ENCODE measurements at regions not wholly inside any gene's neighbourhood (a gene's known extent, or its start where the extent isn't known, plus 50 kb on each side); places are given as distances from the start of the nearest gene placed in this dataset.
"Not testable (repeated sequence)": the region's sequence is repeated elsewhere in the genome, so short reads cannot be mapped to it uniquely, and the experiment has no call there.

- Mint-ChIP-seq H3K9me3 (peaks cover 5% of the 10 kb centered on the region), H3K4me1 (ENCODE audit: low read depth) (no peaks in the 10 kb centered on the region), H3K27me3 (ENCODE audit: low read depth) (no peaks in the 10 kb centered on the region), H3K4me3 (ENCODE audit: low read depth) (no peak overlapping the region), H3K36me3 (ENCODE audit: low read depth) (no peaks in the 10 kb centered on the region), H3K27ac (no peak overlapping the region)
- intact Hi-C loops (cut with micrococcal nuclease), result no loop called here
- DNase-seq (ENCODE audit: low spot score), result no peak
Measured at GRCh38 chr16:76837872-76838271, 353.1 kb upstream of the MON1B start.

DNA sequence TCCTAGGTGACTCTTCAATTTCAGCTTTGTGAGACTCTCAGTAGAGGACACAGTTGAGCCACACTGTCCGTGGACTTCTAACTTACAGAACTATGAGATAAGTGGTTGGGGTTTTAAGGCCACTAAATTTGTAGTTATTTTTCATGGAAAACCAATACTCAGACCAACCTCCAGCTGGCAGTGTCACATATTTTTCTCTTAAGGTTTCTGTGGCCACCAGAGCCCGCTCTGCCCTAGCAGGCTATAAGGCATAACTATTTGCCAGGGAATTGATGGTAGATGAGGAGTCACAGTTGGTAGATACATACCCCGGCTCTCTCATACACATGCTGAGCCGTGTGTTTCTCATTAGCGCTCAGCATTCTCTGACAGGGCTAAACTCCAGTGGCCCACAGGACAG, 336.8 kb upstream of the MON1B start:
- no peaks in the 10 kb centered on the region for H3K4me1 Mint-ChIP-seq (ENCODE audit: low read depth)
- intact Hi-C loops (cut with micrococcal nuclease), result no loop called here
- no peak overlapping the region for H3K4me3 Mint-ChIP-seq (ENCODE audit: low read depth)
- no peaks in the 10 kb centered on the region for H3K27me3 Mint-ChIP-seq (ENCODE audit: low read depth)
- no peak overlapping the region for H3K27ac Mint-ChIP-seq
- peaks cover 4% of the 10 kb centered on the region for H3K9me3 Mint-ChIP-seq
- DNase-seq (ENCODE audit: low spot score), result no peak
- H3K36me3 Mint-ChIP-seq (ENCODE audit: low read depth), result no peaks in the 10 kb centered on the region

- H3K9me3 Mint-ChIP-seq, result no peaks in the 10 kb centered on the region
- DNase-seq (ENCODE audit: low spot score), result no peak
- intact Hi-C loops (cut with micrococcal nuclease), result no loop called here
- no peak overlapping the region for H3K27ac Mint-ChIP-seq
- no peaks in the 10 kb centered on the region for H3K4me1 Mint-ChIP-seq (ENCODE audit: low read depth)
- H3K4me3 Mint-ChIP-seq (ENCODE audit: low read depth), result no peak overlapping the region
- no peaks in the 10 kb centered on the region for H3K36me3 Mint-ChIP-seq (ENCODE audit: low read depth)
- H3K27me3 Mint-ChIP-seq (ENCODE audit: low read depth), result no peaks in the 10 kb centered on the region
Measured at GRCh38 chr16:76856112-76856511, 334.9 kb upstream of the MON1B start.

DNA sequence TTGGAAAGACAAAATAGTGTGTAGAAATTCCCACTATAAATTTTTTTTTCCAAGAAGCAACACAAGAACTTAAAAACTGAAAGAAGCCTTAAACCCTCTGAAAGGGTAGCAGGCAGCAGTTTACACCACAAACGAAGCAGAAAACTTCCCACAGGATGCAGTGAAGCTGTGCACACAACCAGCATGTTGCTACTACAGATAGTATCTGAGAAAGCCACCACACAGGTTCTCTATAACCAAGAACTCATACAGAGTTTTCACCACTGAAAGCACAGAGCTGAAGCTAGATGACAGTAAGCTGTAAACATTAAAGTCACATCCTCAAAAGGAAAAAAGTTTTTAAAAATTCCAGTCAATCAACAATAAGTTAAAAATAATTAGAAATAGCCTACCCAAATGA, 333.6 kb upstream of the MON1B start:
- Mint-ChIP-seq H3K27ac (no peak overlapping the region), H3K36me3 (ENCODE audit: low read depth) (no peaks in the 10 kb centered on the region), H3K4me3 (ENCODE audit: low read depth) (no peak overlapping the region), H3K27me3 (ENCODE audit: low read depth) (no peaks in the 10 kb centered on the region), H3K4me1 (ENCODE audit: low read depth) (no peaks in the 10 kb centered on the region), H3K9me3 (no peaks in the 10 kb centered on the region)
- intact Hi-C loops (cut with micrococcal nuclease), result no loop called here
- DNase-seq (ENCODE audit: low spot score), result no peak

DNA sequence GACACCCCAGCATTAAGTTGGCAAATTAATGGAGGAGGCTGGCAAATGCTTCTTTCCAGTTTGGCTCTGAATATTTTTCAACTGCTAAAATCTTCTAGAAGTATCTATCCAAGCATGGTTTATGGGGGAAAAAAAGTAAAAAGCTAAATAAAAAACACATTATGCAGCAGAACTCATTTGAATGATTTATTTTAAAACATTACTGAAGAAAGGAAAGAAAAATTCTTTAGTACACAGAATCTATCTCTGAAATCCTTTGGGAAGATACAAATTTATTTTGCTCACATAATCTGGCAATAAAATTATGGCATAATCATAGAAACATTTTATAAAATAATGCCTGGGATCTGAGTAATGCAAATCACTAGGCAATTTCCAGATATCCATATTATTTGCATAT, 328.1 kb upstream of the MON1B start:
- Mint-ChIP-seq H3K36me3 (ENCODE audit: low read depth) (no peaks in the 10 kb centered on the region), H3K9me3 (no peaks in the 10 kb centered on the region), H3K4me3 (ENCODE audit: low read depth) (no peak overlapping the region), H3K27me3 (ENCODE audit: low read depth) (no peaks in the 10 kb centered on the region), H3K4me1 (ENCODE audit: low read depth) (no peaks in the 10 kb centered on the region), H3K27ac (no peak overlapping the region)
- no peak for DNase-seq (ENCODE audit: low spot score)
- intact Hi-C loops (cut with micrococcal nuclease), result no loop called here

- H3K4me3 Mint-ChIP-seq (ENCODE audit: low read depth), result no peak overlapping the region
- H3K4me1 Mint-ChIP-seq (ENCODE audit: low read depth), result no peaks in the 10 kb centered on the region
- H3K27me3 Mint-ChIP-seq (ENCODE audit: low read depth), result no peaks in the 10 kb centered on the region
- H3K9me3 Mint-ChIP-seq, result peaks cover 4% of the 10 kb centered on the region
- no peaks in the 10 kb centered on the region for H3K36me3 Mint-ChIP-seq (ENCODE audit: low read depth)
- no peak for DNase-seq (ENCODE audit: low spot score)
- intact Hi-C loops (cut with micrococcal nuclease), result no loop called here
- no peak overlapping the region for H3K27ac Mint-ChIP-seq
Measured at GRCh38 chr16:76866994-76867393, 324.0 kb upstream of the MON1B start.

GRCh38 chr16:76875898-76876297, 315.1 kb upstream of the MON1B start:
- intact Hi-C loops (cut with micrococcal nuclease), result no loop called here
- Mint-ChIP-seq H3K4me3 (ENCODE audit: low read depth) (no peak overlapping the region), H3K36me3 (ENCODE audit: low read depth) (no peaks in the 10 kb centered on the region), H3K27me3 (ENCODE audit: low read depth) (no peaks in the 10 kb centered on the region), H3K27ac (no peak overlapping the region), H3K4me1 (ENCODE audit: low read depth) (no peaks in the 10 kb centered on the region), H3K9me3 (no peaks in the 10 kb centered on the region)
- no peak for DNase-seq (ENCODE audit: low spot score)

- H3K4me1 Mint-ChIP-seq (ENCODE audit: low read depth), result no peaks in the 10 kb centered on the region
- DNase-seq (ENCODE audit: low spot score), result no peak
- no peaks in the 10 kb centered on the region for H3K27me3 Mint-ChIP-seq (ENCODE audit: low read depth)
- intact Hi-C loops (cut with micrococcal nuclease), result no loop called here
- no peaks in the 10 kb centered on the region for H3K9me3 Mint-ChIP-seq
- no peak overlapping the region for H3K4me3 Mint-ChIP-seq (ENCODE audit: low read depth)
- H3K27ac Mint-ChIP-seq, result no peak overlapping the region
- no peaks in the 10 kb centered on the region for H3K36me3 Mint-ChIP-seq (ENCODE audit: low read depth)
Measured at GRCh38 chr16:76879420-76879819, 311.6 kb upstream of the MON1B start.

DNA sequence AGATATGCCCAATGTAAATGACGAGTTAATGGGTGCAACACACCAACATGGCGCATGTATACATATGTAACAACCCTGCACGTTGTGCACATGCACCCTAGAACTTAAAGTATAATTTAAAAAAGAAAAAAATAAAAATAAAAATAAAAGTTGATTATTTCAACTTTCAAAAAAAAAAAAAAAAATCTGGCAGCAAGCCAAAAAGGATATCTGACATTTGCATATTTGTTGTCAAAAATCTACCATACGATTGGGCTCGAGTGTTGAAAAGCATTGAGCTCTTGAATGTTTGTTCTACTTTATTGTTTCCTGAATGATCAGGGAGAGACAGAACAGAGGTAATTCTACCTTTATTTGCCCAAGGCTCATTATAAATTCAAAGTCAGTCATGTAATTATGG, 310.5 kb upstream of the MON1B start:
- H3K4me3 Mint-ChIP-seq (ENCODE audit: low read depth); H3K36me3 Mint-ChIP-seq (ENCODE audit: low read depth); H3K9me3 Mint-ChIP-seq; intact Hi-C loops (cut with micrococcal nuclease); H3K27ac Mint-ChIP-seq; H3K4me1 Mint-ChIP-seq (ENCODE audit: low read depth); H3K27me3 Mint-ChIP-seq (ENCODE audit: low read depth); DNase-seq (ENCODE audit: low spot score): not testable (repeated sequence)

GRCh38 chr16:76882105-76882504, 308.9 kb upstream of the MON1B start:
- no peaks in the 10 kb centered on the region for H3K4me1 Mint-ChIP-seq (ENCODE audit: low read depth)
- no peak overlapping the region for H3K27ac Mint-ChIP-seq
- no peaks in the 10 kb centered on the region for H3K9me3 Mint-ChIP-seq
- H3K27me3 Mint-ChIP-seq (ENCODE audit: low read depth), result no peaks in the 10 kb centered on the region
- intact Hi-C loops (cut with micrococcal nuclease), result no loop called here
- H3K4me3 Mint-ChIP-seq (ENCODE audit: low read depth), result no peak overlapping the region
- no peaks in the 10 kb centered on the region for H3K36me3 Mint-ChIP-seq (ENCODE audit: low read depth)
- no peak for DNase-seq (ENCODE audit: low spot score)

DNA sequence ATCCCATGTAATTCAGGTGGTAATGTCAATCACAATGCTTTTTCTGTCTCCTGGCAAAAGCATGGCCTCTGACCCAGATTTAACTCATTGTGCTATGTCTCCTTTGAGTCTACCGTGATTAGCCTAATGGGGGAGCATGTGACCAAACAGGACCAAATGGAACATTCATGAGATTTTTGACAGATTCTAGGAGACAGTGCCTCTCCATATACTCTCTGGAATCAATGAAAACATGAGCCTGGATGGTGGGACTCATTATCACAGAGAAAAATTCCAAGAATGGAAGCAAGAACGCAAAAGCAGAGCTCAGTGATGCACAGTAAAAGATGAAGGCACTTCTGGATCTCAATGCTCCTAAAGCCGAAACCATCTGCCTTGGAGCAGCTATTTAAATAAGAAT, 307.9 kb upstream of the MON1B start:
- intact Hi-C loops (cut with micrococcal nuclease), result no loop called here
- DNase-seq (ENCODE audit: low spot score), result no peak
- no peaks in the 10 kb centered on the region for H3K9me3 Mint-ChIP-seq
- H3K27me3 Mint-ChIP-seq (ENCODE audit: low read depth), result no peaks in the 10 kb centered on the region
- no peaks in the 10 kb centered on the region for H3K36me3 Mint-ChIP-seq (ENCODE audit: low read depth)
- H3K27ac Mint-ChIP-seq, result no peak overlapping the region
- H3K4me1 Mint-ChIP-seq (ENCODE audit: low read depth), result no peaks in the 10 kb centered on the region
- no peak overlapping the region for H3K4me3 Mint-ChIP-seq (ENCODE audit: low read depth)

DNA sequence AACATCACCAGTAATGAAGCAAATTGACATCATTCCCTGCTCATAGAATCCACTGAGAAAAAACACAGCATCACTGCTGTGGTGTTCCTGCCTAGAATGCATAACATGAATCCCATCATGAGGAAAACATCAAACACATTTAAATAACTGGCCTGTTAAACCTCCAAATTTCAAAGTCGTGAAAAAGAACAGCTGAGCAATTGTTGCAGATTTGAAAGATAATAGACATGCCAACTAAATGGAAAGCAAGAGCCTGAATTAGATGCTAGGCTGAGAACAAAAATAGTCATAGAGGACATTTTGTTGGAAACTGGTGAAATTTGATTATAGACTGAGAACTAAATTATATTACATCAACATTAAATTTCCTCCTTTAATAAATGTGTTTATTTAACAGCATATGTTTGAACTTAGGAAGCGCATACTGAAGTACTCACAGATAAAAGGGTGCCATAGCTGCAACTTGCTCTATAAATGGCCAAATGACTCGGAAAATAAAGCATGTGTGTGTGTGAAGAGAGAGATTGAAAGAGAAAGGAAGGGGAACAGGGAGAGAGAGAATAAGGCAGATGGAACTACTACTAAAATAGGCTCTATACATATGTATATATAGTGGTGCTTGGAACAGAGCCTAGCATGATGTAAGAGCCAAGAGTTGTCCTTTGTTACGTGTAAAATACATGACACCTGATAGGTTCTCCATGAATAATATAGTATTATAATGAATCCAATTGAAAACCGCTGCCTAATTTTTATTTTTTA, 305.0 kb upstream of the MON1B start:
- no peaks in the 10 kb centered on the region for H3K4me1 Mint-ChIP-seq (ENCODE audit: low read depth)

GRCh38 chr16:76897816-76898215, 293.2 kb upstream of the MON1B start:
- Mint-ChIP-seq H3K27me3 (ENCODE audit: low read depth) (no peaks in the 10 kb centered on the region), H3K36me3 (ENCODE audit: low read depth) (no peaks in the 10 kb centered on the region), H3K4me1 (ENCODE audit: low read depth) (no peaks in the 10 kb centered on the region), H3K4me3 (ENCODE audit: low read depth) (no peak overlapping the region), H3K27ac (no peak overlapping the region), H3K9me3 (peaks cover 5% of the 10 kb centered on the region)
- DNase-seq (ENCODE audit: low spot score), result no peak
- intact Hi-C loops (cut with micrococcal nuclease), result no loop called here

More for the DNA sequence above, 305.0 kb upstream of the MON1B start:
- H3K27me3 Mint-ChIP-seq (ENCODE audit: low read depth), result no peaks in the 10 kb centered on the region
- H3K4me3 Mint-ChIP-seq (ENCODE audit: low read depth), result no peak overlapping the region
- no peak overlapping the region for H3K27ac Mint-ChIP-seq
- DNase-seq (ENCODE audit: low spot score), result no peak
- no peaks in the 10 kb centered on the region for H3K9me3 Mint-ChIP-seq
- H3K36me3 Mint-ChIP-seq (ENCODE audit: low read depth), result no peaks in the 10 kb centered on the region
- intact Hi-C loops (cut with micrococcal nuclease), result no loop called here

- Mint-ChIP-seq H3K4me3 (ENCODE audit: low read depth) (no peak overlapping the region), H3K27me3 (ENCODE audit: low read depth) (no peaks in the 10 kb centered on the region), H3K27ac (no peak overlapping the region), H3K9me3 (no peaks in the 10 kb centered on the region), H3K4me1 (ENCODE audit: low read depth) (no peaks in the 10 kb centered on the region), H3K36me3 (ENCODE audit: low read depth) (no peaks in the 10 kb centered on the region)
- no peak for DNase-seq (ENCODE audit: low spot score)
- intact Hi-C loops (cut with micrococcal nuclease), result no loop called here
Measured at GRCh38 chr16:76899767-76900166, 291.2 kb upstream of the MON1B start.

All from activated T-helper 2 cell treated with anti-CD3 and anti-CD28 coated beads, Interferon-gamma antibody, Interleukin-2, Interleukin-4, amounts not matched to agents 10 μg/mL and 5 μg/mL and 100 μg/mL, durations not matched to agents 14 hours and 24 hours and 36 hours (primary cell).